Esophagus squamous epithelium (tissue), 5 donors: ENCODE measurements at regions not wholly inside any gene's neighbourhood (a gene's known extent, or its start where the extent isn't known, plus 50 kb on each side); places are given as distances from the start of the nearest gene placed in this dataset.

Experiments used
- DNase-seq: peaks from one replicate; lab custom pipeline; 2025; lab: John Stamatoyannopoulos, UW
- H3K27ac ChIP-seq, 4 donors: fragments of 200-600 bp; sonication (generic); one replicate each; pipeline ENCODE4 v1.5.1; 2016 to 2019; ENCODE audit warnings: mild to moderate bottlenecking in 1 of 4
- H3K27me3 ChIP-seq, 4 donors: fragments of 200-600 bp; sonication (generic); 1 replicate in 3 of 4; 2 replicates in 1 of 4; pipeline versions ENCODE4 v1.5.1 to v1.6.0; 2017 to 2021; ENCODE audit warnings: antibody characterized with exemption in 1 of 4
- H3K36me3 ChIP-seq, 3 donors: fragments of 200-600 bp; sonication (generic); one replicate each; pipeline ENCODE4 v1.5.1; 2016 to 2019
- H3K4me1 ChIP-seq, 3 donors: fragments of 200-600 bp; sonication (generic); one replicate each; pipeline ENCODE4 v1.5.1; 2017 to 2019
- H3K4me3 ChIP-seq, 4 donors: fragments of 200-600 bp; sonication (generic); 1 replicate in 3 of 4; 2 replicates in 1 of 4; pipeline ENCODE4 v1.5.1; 2016 to 2019; ENCODE audit warnings: mild to moderate bottlenecking in 2 of 4, moderate library complexity in 1 of 4
- H3K9me3 ChIP-seq, 3 donors: fragments of 200-600 bp; sonication (generic); one replicate each; pipeline ENCODE4 v1.5.1; 2016 to 2019
- POLR2A ChIP-seq, 4 donors: fragments of 450-650 bp; IDR thresholded peaks; one replicate each; pipeline ENCODE4 v1.6.1; 2017; ENCODE audit warnings: antibody characterized with exemption in 4 of 4, mild to moderate bottlenecking in 4 of 4, moderate library complexity in 3 of 4
- WGBS, 2 donors: methylation state at CpG; one replicate each; pipeline ENCODE4 v1.1.5; 2018; 5-methylcytosine and 5-hydroxymethylcytosine counted together
- intact Hi-C: fragments of 100-400 bp; cut with DNase I; formaldehyde crosslinking; loops from one replicate; pipeline ENCODE4 v1.15.0; 2022
- TF ChIP-seq, protein P1 (sequence below), 6 experiments: fragments of 450-650 bp in 4 of 6; fragments of 200-600 bp in 2 of 6; sonication (generic) in 2 of 6; IDR thresholded peaks; one replicate each; pipeline ENCODE4 v1.5.1; 2016 to 2019; ENCODE audit warnings: antibody characterized with exemption in 6 of 6, mild to moderate bottlenecking in 4 of 6, moderate library complexity in 4 of 6
- donor health status: DM: yes; HTN: yes; CAD: no.

- no peak for TF ChIP-seq POLR2A (IDR thresholded peaks at IDR 0.05)
- TF ChIP-seq, protein P1, sequence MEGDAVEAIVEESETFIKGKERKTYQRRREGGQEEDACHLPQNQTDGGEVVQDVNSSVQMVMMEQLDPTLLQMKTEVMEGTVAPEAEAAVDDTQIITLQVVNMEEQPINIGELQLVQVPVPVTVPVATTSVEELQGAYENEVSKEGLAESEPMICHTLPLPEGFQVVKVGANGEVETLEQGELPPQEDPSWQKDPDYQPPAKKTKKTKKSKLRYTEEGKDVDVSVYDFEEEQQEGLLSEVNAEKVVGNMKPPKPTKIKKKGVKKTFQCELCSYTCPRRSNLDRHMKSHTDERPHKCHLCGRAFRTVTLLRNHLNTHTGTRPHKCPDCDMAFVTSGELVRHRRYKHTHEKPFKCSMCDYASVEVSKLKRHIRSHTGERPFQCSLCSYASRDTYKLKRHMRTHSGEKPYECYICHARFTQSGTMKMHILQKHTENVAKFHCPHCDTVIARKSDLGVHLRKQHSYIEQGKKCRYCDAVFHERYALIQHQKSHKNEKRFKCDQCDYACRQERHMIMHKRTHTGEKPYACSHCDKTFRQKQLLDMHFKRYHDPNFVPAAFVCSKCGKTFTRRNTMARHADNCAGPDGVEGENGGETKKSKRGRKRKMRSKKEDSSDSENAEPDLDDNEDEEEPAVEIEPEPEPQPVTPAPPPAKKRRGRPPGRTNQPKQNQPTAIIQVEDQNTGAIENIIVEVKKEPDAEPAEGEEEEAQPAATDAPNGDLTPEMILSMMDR (IDR thresholded peaks at IDR 0.05) = no peak
- Histone ChIP-seq H3K27me3 (no peaks in the 10 kb centered on the region), H3K4me1 (no peaks in the 10 kb centered on the region), H3K36me3 (no peaks in the 10 kb centered on the region), H3K4me3 (no peak overlapping the region), H3K27ac (no peak overlapping the region), H3K9me3 (no peaks in the 10 kb centered on the region)
- intact Hi-C loops = no loop called here
- WGBS, 2 donors = 42 to 50% methylated on average over 3 of the region's 3 CpGs
- no peak for DNase-seq
These were observed 85.2 kb upstream of the POU3F3 start for GRCh38 chr2:104768694-104769093.

- Histone ChIP-seq H3K4me3 (no peak overlapping the region), H3K27ac (no peak overlapping the region), H3K4me1 (no peaks in the 10 kb centered on the region), H3K27me3 (no peaks in the 10 kb centered on the region), H3K9me3 (no peaks in the 10 kb centered on the region), H3K36me3 (no peaks in the 10 kb centered on the region)
- WGBS, 2 donors = 85 to 94% methylated on average over 1 of the region's 1 CpG
- TF ChIP-seq POLR2A (IDR thresholded peaks at IDR 0.05) = no peak
- TF ChIP-seq, protein P1 (IDR thresholded peaks at IDR 0.05) = no peak
- intact Hi-C loops = no loop called here
- no peak for DNase-seq
These were observed 84.8 kb upstream of the POU3F3 start for GRCh38 chr2:104769096-104769495.

DNA sequence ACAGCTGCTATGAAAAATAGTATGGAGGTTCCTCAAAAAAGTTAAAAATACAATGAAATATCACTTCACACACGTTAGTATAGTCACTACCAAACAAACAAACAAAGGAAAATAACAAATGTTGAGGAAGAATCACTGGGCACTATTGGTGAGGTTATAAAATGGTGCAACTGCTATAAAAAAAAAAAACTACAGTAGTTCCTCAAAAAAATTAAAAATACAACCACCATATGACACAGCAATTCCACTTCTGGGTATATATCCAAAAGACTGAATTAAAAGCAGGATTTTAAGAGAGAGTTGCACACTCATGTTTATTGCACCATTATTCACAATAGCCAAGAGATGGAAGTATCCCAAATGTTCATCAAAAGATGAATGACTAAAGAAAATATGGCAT, 80.9 kb upstream of the POU3F3 start:
- Histone ChIP-seq H3K36me3 (no peaks in the 10 kb centered on the region), H3K4me1 (no peaks in the 10 kb centered on the region), H3K27me3 (no peaks in the 10 kb centered on the region), H3K27ac (no peak overlapping the region), H3K4me3 (no peak overlapping the region), H3K9me3 (no peaks in the 10 kb centered on the region)
- no peak for TF ChIP-seq POLR2A (IDR thresholded peaks at IDR 0.05)
- TF ChIP-seq, protein P1 (IDR thresholded peaks at IDR 0.05) = no peak
- intact Hi-C loops = no loop called here
- DNase-seq = no peak
- WGBS, 2 donors = 7 to 14% methylated on average over 1 of the region's 1 CpG

- Histone ChIP-seq H3K4me1 (no peaks in the 10 kb centered on the region), H3K4me3 (no peak overlapping the region), H3K27ac (no peak overlapping the region), H3K36me3 (no peaks in the 10 kb centered on the region), H3K27me3 (no peaks in the 10 kb centered on the region), H3K9me3 (no peaks in the 10 kb centered on the region)
- intact Hi-C loops = no loop called here
- TF ChIP-seq, protein P1 (IDR thresholded peaks at IDR 0.05) = no peak
- no peak for TF ChIP-seq POLR2A (IDR thresholded peaks at IDR 0.05)
- 36 to 48% methylated on average over 2 to 3 of the region's 3 CpGs for WGBS, 2 donors
- no peak for DNase-seq
These were observed 79.3 kb upstream of the POU3F3 start for GRCh38 chr2:104774631-104775030.

DNA sequence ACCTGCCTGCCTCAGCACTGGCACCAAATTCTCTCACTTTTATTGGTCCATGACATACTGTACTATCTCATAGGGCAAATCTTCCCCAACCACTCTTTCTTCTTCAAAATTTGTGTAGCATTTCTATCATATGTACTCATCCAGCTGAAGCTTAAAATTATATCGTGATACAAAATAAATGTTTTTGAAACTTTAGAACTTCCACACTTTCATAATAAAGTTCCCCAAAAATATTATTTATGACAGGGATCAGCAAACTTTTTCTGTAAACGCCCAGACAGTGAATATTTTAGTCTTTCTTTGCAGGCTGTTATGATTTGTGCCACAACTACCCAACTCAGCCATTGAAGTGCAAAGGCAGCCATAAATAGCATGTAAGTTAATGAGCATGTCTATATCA, 76.2 kb upstream of the POU3F3 start:
- DNase-seq = no peak
- 54 to 59% methylated on average over 2 of the region's 2 CpGs for WGBS, 2 donors
- no peaks in the 10 kb centered on the region for H3K36me3 ChIP-seq
- intact Hi-C loops = no loop called here
- H3K27me3 ChIP-seq = no peaks in the 10 kb centered on the region
- no peaks in the 10 kb centered on the region for H3K4me1 ChIP-seq
- H3K4me3 ChIP-seq = no peak overlapping the region
- H3K9me3 ChIP-seq = no peaks in the 10 kb centered on the region
- TF ChIP-seq, protein P1 (IDR thresholded peaks at IDR 0.05) = no peak
- TF ChIP-seq POLR2A (IDR thresholded peaks at IDR 0.05) = no peak
- no peak overlapping the region for H3K27ac ChIP-seq
